DND-41 (cell line): ENCODE measurements at regions not wholly inside any gene's neighbourhood (a gene's known extent, or its start where the extent isn't known, plus 50 kb on each side); places are given as distances from the start of the nearest gene placed in this dataset.

ENCODE experiments used
- EZH2 ChIP-seq: IDR thresholded peaks from 3 replicates; pipeline ENCODE4 v1.6.1; 2012; ENCODE audit warnings: borderline replicate concordance, low read depth, mild to moderate bottlenecking, moderate library complexity, low read length, inconsistent platforms; ENCODE audit not compliant: severe bottlenecking
- TF ChIP-seq, protein P1 (sequence below): IDR thresholded peaks from 2 replicates; pipeline ENCODE4 v1.5.1; 2012; ENCODE audit warnings: borderline replicate concordance, low read length, moderate library complexity, mild to moderate bottlenecking; ENCODE audit not compliant: poor library complexity, severe bottlenecking; ENCODE audit errors: extremely low read depth

DNA sequence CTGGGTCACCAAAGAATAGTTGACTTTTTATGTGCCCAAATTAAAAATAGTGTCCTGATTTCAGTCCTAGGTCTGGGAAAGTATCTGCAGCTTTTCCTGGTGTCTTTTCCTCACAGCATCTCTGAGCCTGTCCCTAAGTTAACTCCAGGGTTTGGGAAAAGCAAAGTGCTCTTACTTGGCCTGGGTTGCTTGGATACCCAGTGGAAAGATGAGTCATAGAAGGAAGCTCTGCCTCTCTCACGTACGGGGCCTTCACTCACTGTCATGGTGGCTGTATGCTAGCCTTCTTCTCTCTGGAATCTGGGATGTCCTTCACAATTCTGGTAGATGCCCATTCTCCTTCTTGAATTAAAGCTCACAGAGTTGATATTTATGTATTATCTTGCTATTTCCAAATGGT is 607.3 kb downstream of the ANKRD50 start:
- TF ChIP-seq, protein P1, sequence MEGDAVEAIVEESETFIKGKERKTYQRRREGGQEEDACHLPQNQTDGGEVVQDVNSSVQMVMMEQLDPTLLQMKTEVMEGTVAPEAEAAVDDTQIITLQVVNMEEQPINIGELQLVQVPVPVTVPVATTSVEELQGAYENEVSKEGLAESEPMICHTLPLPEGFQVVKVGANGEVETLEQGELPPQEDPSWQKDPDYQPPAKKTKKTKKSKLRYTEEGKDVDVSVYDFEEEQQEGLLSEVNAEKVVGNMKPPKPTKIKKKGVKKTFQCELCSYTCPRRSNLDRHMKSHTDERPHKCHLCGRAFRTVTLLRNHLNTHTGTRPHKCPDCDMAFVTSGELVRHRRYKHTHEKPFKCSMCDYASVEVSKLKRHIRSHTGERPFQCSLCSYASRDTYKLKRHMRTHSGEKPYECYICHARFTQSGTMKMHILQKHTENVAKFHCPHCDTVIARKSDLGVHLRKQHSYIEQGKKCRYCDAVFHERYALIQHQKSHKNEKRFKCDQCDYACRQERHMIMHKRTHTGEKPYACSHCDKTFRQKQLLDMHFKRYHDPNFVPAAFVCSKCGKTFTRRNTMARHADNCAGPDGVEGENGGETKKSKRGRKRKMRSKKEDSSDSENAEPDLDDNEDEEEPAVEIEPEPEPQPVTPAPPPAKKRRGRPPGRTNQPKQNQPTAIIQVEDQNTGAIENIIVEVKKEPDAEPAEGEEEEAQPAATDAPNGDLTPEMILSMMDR, result no peak
- no peak for TF ChIP-seq EZH2
